HG02938 (cell line): ENCODE measurements at regions not wholly inside any gene's neighbourhood (a gene's known extent, or its start where the extent isn't known, plus 50 kb on each side); places are given as distances from the start of the nearest gene placed in this dataset.

Experiments used
- ATAC-seq: cut with Tn5 transposase; IDR thresholded peaks from one replicate; pipeline ENCODE4 v1.9.1; 2021; ENCODE audit warnings: mild to moderate bottlenecking, moderate library complexity; ENCODE audit not compliant: unreplicated experiment

GRCh38 chr2:236887531-236887930 lies 198.2 kb upstream of the COPS8 start:
- ATAC-seq, result no peak

- ATAC-seq, result no peak
Observed at GRCh38 chr2:236887953-236888793, 197.5 kb upstream of the COPS8 start.

GRCh38 chr2:236888794-236889780 lies 196.6 kb upstream of the COPS8 start:
- no peak for ATAC-seq

GRCh38 chr2:236889791-236890704 lies 195.6 kb upstream of the COPS8 start:
- no peak for ATAC-seq

- no peak for ATAC-seq
Observed at GRCh38 chr2:236892721-236893120, 193.0 kb upstream of the COPS8 start.

- ATAC-seq, result no peak
Observed at GRCh38 chr2:236894791-236895190, 190.9 kb upstream of the COPS8 start.

GRCh38 chr2:236895497-236895896 lies 190.2 kb upstream of the COPS8 start:
- no peak for ATAC-seq

- ATAC-seq, result no peak
Observed at GRCh38 chr2:236896688-236897087, 189.0 kb upstream of the COPS8 start.

GRCh38 chr2:236899146-236899545 lies 186.5 kb upstream of the COPS8 start:
- ATAC-seq, result no peak

- no peak for ATAC-seq
Observed at GRCh38 chr2:236899950-236900640, 185.6 kb upstream of the COPS8 start.

GRCh38 chr2:236901956-236902355 lies 183.7 kb upstream of the COPS8 start:
- ATAC-seq, result no peak

GRCh38 chr2:236903978-236904377 lies 181.7 kb upstream of the COPS8 start:
- no peak for ATAC-seq

GRCh38 chr2:236904389-236905263 lies 181.1 kb upstream of the COPS8 start:
- ATAC-seq, result no peak

GRCh38 chr2:236905976-236906375 lies 179.7 kb upstream of the COPS8 start:
- no peak for ATAC-seq

- no peak for ATAC-seq
Observed at GRCh38 chr2:236908439-236909192, 177.1 kb upstream of the COPS8 start.

- ATAC-seq, result no peak
Observed at GRCh38 chr2:236909193-236909504, 176.5 kb upstream of the COPS8 start.

GRCh38 chr2:236909802-236910201 lies 175.9 kb upstream of the COPS8 start:
- ATAC-seq, result no peak

- ATAC-seq, result no peak
Observed at GRCh38 chr2:236910781-236911495, 174.8 kb upstream of the COPS8 start.
